K562 (cell line): ENCODE measurements at regions not wholly inside any gene's neighbourhood (a gene's known extent, or its start where the extent isn't known, plus 50 kb on each side); places are given as distances from the start of the nearest gene placed in this dataset.

Experiments used
- DPF2 ChIP-seq: fragments of 450-650 bp; IDR thresholded peaks from 2 replicates; pipeline ENCODE4 v1.6.1; 2016
- HMG20A ChIP-seq: fragments of 450-650 bp; formaldehyde crosslinking; conservative IDR thresholded peaks from 2 replicates; pipeline ENCODE4 v1.4.0; 2020; ENCODE audit warnings: mild to moderate bottlenecking, mixed read lengths
- YY1 ChIP-seq, 3 experiments: IDR thresholded peaks; 2 replicates each; pipeline ENCODE4 v1.6.1; 2011; ENCODE audit warnings: low read length in 2 of 3, mild to moderate bottlenecking in 2 of 3, moderate library complexity in 2 of 3, borderline replicate concordance in 1 of 3, control low read depth in 1 of 3, low read depth in 1 of 3; ENCODE audit not compliant: insufficient read depth in 3 of 3, insufficient replicate concordance in 2 of 3, control insufficient read depth in 1 of 3, insufficient read length in 1 of 3; ENCODE audit errors: extremely low read depth in 1 of 3

DNA sequence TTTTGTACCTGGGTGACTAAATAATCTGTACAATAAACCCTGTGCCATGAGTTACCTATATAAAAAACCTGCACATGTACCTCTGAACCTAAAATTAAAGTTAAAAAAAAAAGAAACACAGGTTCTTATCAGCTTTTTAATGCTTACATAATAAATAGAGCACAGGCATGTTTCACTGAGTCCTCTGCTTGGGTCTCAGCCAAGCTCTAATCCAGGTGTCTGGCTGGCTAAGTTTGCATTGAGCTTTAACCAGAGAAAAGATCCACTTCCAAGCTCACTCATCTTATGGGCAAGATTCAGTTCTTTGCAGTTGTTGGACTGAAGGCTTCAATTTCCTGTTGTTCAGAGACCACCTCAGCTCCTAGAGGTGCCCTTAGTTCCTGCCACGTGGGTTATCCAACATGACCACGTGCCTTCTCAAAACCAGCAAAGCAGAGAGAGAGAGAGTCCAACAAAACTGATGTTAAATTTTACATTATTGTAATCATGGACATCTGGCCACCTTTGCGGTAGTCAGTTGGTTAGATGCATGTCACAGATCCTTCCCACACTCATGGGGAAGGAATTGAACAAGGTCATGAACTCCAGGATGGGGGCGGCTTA lies 68.2 kb upstream of the TMPRSS2 start:
- no peak for TF ChIP-seq YY1 (IDR thresholded peaks at IDR 0.05; ENCODE audit: borderline replicate concordance in 1 of 3, control insufficient read depth in 1 of 3, extremely low read depth in 1 of 3, insufficient read depth in 3 of 3, insufficient read length in 1 of 3, insufficient replicate concordance in 2 of 3, low read depth in 1 of 3, low read length in 2 of 3)
- TF ChIP-seq HMG20A (CRISPR knock-in tag): no peak
- no peak for TF ChIP-seq DPF2
